ENCODE measurements at regions not wholly inside any gene's neighbourhood (a gene's known extent, or its start where the extent isn't known, plus 50 kb on each side); places are given as distances from the start of the nearest gene placed in this dataset.

- intact Hi-C loops (cut with DNase I; ENCODE audit: low total_unique reads): no loop called here
- DNase-seq: no peak
- no peak for TF ChIP-seq POLR2A (IDR thresholded peaks at IDR 0.05)
- no peak for TF ChIP-seq CTCF (IDR thresholded peaks at IDR 0.05)
- Histone ChIP-seq H3K27me3 (no peaks in the 10 kb centered on the region), H3K4me3 (no peak overlapping the region), H3K27ac (no peak overlapping the region), H3K36me3 (ENCODE audit: low read depth, missing control alignments) (no peaks in the 10 kb centered on the region), H3K4me1 (no peaks in the 10 kb centered on the region), H3K9me3 (no peaks in the 10 kb centered on the region)
- WGBS, 2 donors: 88 to 90% methylated on average over 6 of the region's 6 CpGs
Observed at GRCh38 chr6:137792160-137793033, 74.7 kb upstream of the TNFAIP3 start.

GRCh38 chr6:137793805-137794515 lies 73.1 kb upstream of the TNFAIP3 start:
- DNase-seq: no peak
- Histone ChIP-seq H3K36me3 (ENCODE audit: low read depth, missing control alignments) (no peaks in the 10 kb centered on the region), H3K27ac (no peak overlapping the region), H3K27me3 (no peaks in the 10 kb centered on the region), H3K4me3 (no peak overlapping the region), H3K4me1 (no peaks in the 10 kb centered on the region), H3K9me3 (no peaks in the 10 kb centered on the region)
- no peak for TF ChIP-seq CTCF (IDR thresholded peaks at IDR 0.05)
- TF ChIP-seq POLR2A (IDR thresholded peaks at IDR 0.05): no peak
- WGBS, 2 donors: 76 to 82% methylated on average over 8 of the region's 8 CpGs
- intact Hi-C loops (cut with DNase I; ENCODE audit: low total_unique reads): no loop called here

- no peak overlapping the region for H3K4me3 ChIP-seq
- H3K27me3 ChIP-seq: no peaks in the 10 kb centered on the region
- WGBS, 2 donors: 71 to 76% methylated on average over 4 of the region's 4 CpGs
- TF ChIP-seq CTCF (IDR thresholded peaks at IDR 0.05) (no peak), POLR2A (IDR thresholded peaks at IDR 0.05) (no peak)
- no peak overlapping the region for H3K27ac ChIP-seq
- H3K9me3 ChIP-seq: no peaks in the 10 kb centered on the region
- no peaks in the 10 kb centered on the region for H3K4me1 ChIP-seq
- no peaks in the 10 kb centered on the region for H3K36me3 ChIP-seq (ENCODE audit: low read depth, missing control alignments)
- DNase-seq: no peak
- intact Hi-C loops (cut with DNase I; ENCODE audit: low total_unique reads): no loop called here
Observed at GRCh38 chr6:137794516-137795201, 72.4 kb upstream of the TNFAIP3 start.

- Histone ChIP-seq H3K27ac (no peak overlapping the region), H3K27me3 (no peaks in the 10 kb centered on the region), H3K36me3 (ENCODE audit: low read depth, missing control alignments) (no peaks in the 10 kb centered on the region), H3K4me1 (no peaks in the 10 kb centered on the region), H3K9me3 (no peaks in the 10 kb centered on the region), H3K4me3 (no peak overlapping the region)
- 94 to 95% methylated on average over 3 of the region's 3 CpGs for WGBS, 2 donors
- DNase-seq: no peak
- intact Hi-C loops (cut with DNase I; ENCODE audit: low total_unique reads): no loop called here
- TF ChIP-seq CTCF (IDR thresholded peaks at IDR 0.05) (no peak), POLR2A (IDR thresholded peaks at IDR 0.05) (no peak)
Observed at GRCh38 chr6:137795501-137795900, 71.6 kb upstream of the TNFAIP3 start.
